Amygdala (tissue), 56 donors: ENCODE measurements at regions not wholly inside any gene's neighbourhood (a gene's known extent, or its start where the extent isn't known, plus 50 kb on each side); places are given as distances from the start of the nearest gene placed in this dataset.
"Not testable (repeated sequence)": the region's sequence is repeated elsewhere in the genome, so short reads cannot be mapped to it uniquely, and the experiment has no call there.

Source experiments
- DNase-seq, 56 donors: peaks; one replicate each; lab custom pipeline; 2025; lab: John Stamatoyannopoulos, UW

- no peak for DNase-seq
These were observed 125.9 kb upstream of the THBS2 start for GRCh38 chr6:169379495-169380070.

GRCh38 chr6:169378620-169379381 lies 125.2 kb upstream of the THBS2 start:
- no peak for DNase-seq

GRCh38 chr6:169376458-169376857 lies 122.8 kb upstream of the THBS2 start:
- DNase-seq, result no peak

- no peak for DNase-seq
These were observed 118.9 kb upstream of the THBS2 start for GRCh38 chr6:169372589-169372988.

GRCh38 chr6:169371344-169372127 lies 117.9 kb upstream of the THBS2 start:
- no peak for DNase-seq

GRCh38 chr6:169370666-169371343 lies 117.2 kb upstream of the THBS2 start:
- DNase-seq, result no peak

GRCh38 chr6:169370054-169370453 lies 116.4 kb upstream of the THBS2 start:
- DNase-seq, result no peak

GRCh38 chr6:169368200-169368599 lies 114.6 kb upstream of the THBS2 start:
- DNase-seq, result no peak

GRCh38 chr6:169367507-169367906 lies 113.9 kb upstream of the THBS2 start:
- no peak for DNase-seq

- no peak for DNase-seq
These were observed 112.7 kb upstream of the THBS2 start for GRCh38 chr6:169366258-169366901.

- no peak for DNase-seq
These were observed 112.1 kb upstream of the THBS2 start for GRCh38 chr6:169365567-169366257.

- no peak for DNase-seq
These were observed 109.9 kb upstream of the THBS2 start for GRCh38 chr6:169363590-169363989.

- no peak for DNase-seq
These were observed 109.0 kb upstream of the THBS2 start for GRCh38 chr6:169362501-169363121.

- DNase-seq, result not testable (repeated sequence)
These were observed 101.4 kb upstream of the THBS2 start for GRCh38 chr6:169355001-169355400.

- DNase-seq, result no peak
These were observed 91.5 kb upstream of the THBS2 start for GRCh38 chr6:169345146-169345545.

GRCh38 chr6:169344750-169345065 lies 91.1 kb upstream of the THBS2 start:
- DNase-seq, result no peak

- DNase-seq, result no peak
These were observed 90.5 kb upstream of the THBS2 start for GRCh38 chr6:169343886-169344749.

GRCh38 chr6:169342710-169343109 lies 89.1 kb upstream of the THBS2 start:
- DNase-seq, result no peak

- DNase-seq, result no peak
These were observed 88.1 kb upstream of the THBS2 start for GRCh38 chr6:169341706-169342105.
